ENCODE measurements at regions not wholly inside any gene's neighbourhood (a gene's known extent, or its start where the extent isn't known, plus 50 kb on each side); places are given as distances from the start of the nearest gene placed in this dataset.

DNA sequence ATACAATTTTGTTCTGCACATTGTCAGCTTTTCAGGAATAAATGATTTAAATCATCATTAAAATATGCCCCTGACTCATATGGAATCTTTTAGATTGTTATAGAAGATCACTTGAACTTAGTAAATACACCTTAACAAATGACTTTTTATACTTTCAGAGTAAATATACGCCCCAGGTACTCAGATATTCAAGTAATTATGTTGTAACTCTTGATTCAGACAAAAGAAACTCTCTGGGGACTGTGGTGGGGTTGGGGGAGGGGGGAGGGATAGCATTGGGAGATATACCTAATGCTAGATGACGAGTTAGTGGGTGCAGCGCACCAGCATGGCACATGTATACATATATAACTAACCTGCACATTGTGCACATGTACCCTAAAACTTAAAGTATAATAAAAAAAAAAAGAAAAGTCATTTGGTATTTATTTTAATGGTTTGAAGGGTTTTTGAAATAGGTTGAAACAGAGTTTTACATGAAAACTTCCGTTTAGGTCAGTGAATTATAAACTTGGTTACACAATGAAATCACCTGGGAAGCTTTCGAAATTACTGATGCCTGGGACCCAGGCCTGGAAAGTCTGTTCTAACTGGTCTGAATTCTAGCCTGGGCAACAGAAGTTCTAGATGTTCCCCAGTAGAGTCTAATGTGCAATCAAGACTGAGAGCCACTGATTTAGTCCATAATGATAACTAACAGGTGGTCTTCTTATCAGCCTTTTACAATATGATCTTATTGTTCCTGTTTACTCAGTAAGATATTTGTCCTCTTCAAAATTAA lies 320.5 kb upstream of the NR5A2 start:
- in situ Hi-C loops (cut with HindIII; ENCODE audit: low sequenced_read_pairs), result no loop called here

DNA sequence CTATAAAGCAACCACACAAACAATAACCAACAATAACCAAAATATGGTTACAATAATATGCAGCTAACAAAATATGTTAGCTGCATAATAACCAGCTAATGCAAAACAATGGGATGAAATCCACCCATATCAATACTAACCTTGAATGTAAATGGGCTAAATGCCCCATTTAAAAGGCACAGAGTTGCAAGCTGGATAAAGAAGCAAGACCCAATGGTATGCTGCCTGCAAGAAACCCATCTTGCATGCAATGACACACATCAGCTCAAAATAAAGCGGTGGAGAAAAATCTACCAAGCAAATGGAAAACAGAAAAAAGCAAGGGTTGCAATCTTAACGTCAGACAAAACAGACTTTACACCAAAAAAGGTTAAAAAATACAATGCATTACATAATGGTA lies 316.5 kb upstream of the NR5A2 start:
- in situ Hi-C loops (cut with HindIII; ENCODE audit: low sequenced_read_pairs), result no loop called here

DNA sequence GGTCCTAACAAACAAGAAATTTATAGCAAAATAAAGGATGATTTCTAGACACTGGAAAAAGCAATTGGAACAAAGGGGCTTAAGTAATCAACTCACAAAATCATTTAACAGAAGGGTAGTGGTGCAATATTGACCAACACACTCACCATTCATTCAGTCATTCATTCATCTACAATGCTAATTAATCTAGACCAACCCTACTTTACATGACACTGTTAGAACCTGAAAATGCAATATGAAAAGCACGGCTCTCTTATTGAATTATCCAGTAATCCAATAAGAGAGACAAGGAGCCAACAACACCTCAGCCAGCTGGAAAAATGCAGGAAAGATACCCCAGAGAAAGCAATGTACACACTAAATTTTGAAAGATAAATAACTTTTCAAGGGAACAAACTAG lies 310.8 kb upstream of the NR5A2 start:
- in situ Hi-C loops (cut with HindIII; ENCODE audit: low sequenced_read_pairs), result no loop called here

- in situ Hi-C loops (cut with HindIII; ENCODE audit: low sequenced_read_pairs), result no loop called here
These were observed 308.2 kb upstream of the NR5A2 start for GRCh38 chr1:199719156-199719842.

DNA sequence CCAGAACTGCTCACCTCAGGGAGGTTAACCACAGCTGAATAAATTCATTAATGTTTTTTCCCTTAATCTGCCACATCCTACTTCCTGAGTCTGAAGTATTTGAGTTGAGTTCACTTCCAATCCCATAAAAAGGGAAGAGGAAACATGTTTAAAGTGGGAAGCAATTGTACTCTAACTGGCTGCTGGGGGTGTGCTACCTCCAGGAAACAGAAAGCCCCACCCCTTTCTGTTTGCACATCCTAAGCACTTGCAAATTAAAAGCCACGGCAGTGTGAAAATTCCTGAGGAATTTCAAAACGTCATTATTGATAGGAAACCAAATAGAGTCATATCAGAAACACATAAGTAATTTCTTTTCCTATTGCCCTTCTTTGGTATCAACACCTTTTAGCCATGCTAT lies 307.0 kb upstream of the NR5A2 start:
- in situ Hi-C loops (cut with HindIII; ENCODE audit: low sequenced_read_pairs), result no loop called here

GRCh38 chr1:199721001-199721400 lies 306.5 kb upstream of the NR5A2 start:
- in situ Hi-C loops (cut with HindIII; ENCODE audit: low sequenced_read_pairs), result no loop called here

GRCh38 chr1:199723250-199723956 lies 304.1 kb upstream of the NR5A2 start:
- in situ Hi-C loops (cut with HindIII; ENCODE audit: low sequenced_read_pairs), result no loop called here

DNA sequence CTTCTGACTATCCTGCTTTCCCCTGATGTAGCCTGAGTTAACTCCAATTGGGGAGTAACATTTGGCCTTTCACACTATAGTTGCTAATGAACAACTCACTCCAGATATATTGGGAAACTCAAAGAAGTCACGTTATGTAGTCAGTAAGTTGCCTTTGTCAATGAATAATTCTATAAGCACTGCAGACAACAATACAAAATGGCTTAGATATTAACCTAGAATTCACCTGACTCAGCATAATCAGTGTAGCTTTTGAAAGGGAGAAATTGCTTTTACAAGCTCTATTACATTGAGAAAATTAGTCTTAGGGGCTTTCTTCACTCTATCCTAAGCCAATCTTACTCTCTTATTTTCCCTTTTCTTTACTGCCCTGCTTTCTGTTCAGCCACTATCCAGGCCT lies 303.5 kb upstream of the NR5A2 start:
- in situ Hi-C loops (cut with HindIII; ENCODE audit: low sequenced_read_pairs), result no loop called here

- in situ Hi-C loops (cut with HindIII; ENCODE audit: low sequenced_read_pairs), result no loop called here
These were observed 302.4 kb upstream of the NR5A2 start for GRCh38 chr1:199725002-199725565.

DNA sequence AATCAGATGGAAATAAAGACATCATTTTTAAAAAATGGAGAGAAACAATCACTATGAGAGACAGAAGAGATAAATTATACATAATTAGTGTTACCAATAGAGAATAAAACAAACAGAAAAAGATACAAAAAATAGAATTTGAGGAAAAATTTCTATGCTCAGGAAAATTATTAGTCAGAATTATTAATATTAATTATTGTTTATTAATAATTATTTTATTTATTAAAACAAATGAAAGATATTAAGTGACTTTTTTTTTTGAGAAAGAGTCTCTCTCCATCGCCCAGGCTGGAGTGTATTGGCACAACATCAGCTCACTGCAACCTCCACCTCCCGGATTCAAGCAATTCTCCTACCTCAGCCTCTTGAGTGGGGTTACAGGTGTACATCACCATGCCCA lies 299.8 kb upstream of the NR5A2 start:
- in situ Hi-C loops (cut with HindIII; ENCODE audit: low sequenced_read_pairs), result no loop called here

GRCh38 chr1:199728345-199728744 lies 299.2 kb upstream of the NR5A2 start:
- in situ Hi-C loops (cut with HindIII; ENCODE audit: low sequenced_read_pairs), result no loop called here

GRCh38 chr1:199733125-199733524 lies 294.4 kb upstream of the NR5A2 start:
- in situ Hi-C loops (cut with HindIII; ENCODE audit: low sequenced_read_pairs), result no loop called here

DNA sequence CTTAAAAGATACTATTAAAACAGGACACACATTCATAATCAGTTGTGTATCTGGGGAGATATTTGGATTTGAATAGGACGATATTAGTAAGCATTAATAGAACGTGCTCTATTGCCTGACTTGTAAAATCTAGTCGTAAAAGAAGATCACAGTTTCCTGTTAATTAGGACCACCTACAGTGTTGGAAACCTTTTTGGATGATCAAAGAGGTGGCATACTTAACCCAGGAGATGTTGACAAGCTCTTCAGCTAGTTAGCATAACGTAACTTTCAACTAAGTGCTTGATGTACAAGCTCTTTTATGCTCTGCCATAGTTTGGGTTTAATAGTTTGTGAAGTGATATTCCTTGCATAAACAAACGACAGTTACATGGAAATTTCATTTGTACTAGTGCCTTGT lies 293.3 kb upstream of the NR5A2 start:
- in situ Hi-C loops (cut with HindIII; ENCODE audit: low sequenced_read_pairs), result no loop called here

DNA sequence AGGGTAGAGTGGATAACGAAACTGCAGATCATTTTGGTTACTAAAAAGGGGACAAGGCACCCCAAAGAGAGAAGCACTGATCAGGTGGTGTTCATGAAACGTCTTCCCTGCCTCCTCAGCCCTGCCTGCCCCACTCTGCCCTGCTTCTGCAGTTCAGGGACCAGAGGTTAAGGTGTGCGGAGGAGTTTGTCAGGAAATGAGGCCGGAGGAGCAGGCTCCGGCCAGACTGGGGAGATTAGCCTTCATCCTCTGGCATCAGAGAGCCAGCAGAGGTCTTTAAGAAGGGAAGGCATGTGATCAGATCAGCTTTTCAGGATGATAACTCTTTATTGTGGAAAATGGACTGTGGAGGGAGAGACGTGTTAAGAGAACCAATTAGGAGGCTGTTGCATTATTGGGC lies 291.9 kb upstream of the NR5A2 start:
- in situ Hi-C loops (cut with HindIII; ENCODE audit: low sequenced_read_pairs), result no loop called here

- in situ Hi-C loops (cut with HindIII; ENCODE audit: low sequenced_read_pairs), result no loop called here
These were observed 290.9 kb upstream of the NR5A2 start for GRCh38 chr1:199736646-199737045.

DNA sequence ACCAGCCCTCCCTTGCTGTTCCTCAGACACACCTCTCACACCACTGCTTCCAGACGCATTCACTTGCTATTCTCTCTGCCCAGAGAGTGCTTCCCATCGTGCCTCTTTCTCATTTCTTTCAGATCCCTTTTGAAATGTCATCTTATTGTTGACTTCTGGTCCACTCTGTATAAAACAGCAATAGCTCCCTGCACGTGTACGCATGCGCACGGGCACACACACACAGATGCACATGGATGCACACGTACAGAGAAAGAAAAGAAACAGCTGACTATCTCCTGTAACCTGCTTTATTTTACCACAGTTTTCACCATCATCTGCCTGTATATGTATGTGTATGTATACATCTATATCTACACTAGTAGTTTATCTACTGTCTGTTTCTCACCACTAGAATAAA lies 285.9 kb upstream of the NR5A2 start:
- in situ Hi-C loops (cut with HindIII; ENCODE audit: low sequenced_read_pairs), result no loop called here

GRCh38 chr1:199742547-199742946 lies 285.0 kb upstream of the NR5A2 start:
- in situ Hi-C loops (cut with HindIII; ENCODE audit: low sequenced_read_pairs), result no loop called here

DNA sequence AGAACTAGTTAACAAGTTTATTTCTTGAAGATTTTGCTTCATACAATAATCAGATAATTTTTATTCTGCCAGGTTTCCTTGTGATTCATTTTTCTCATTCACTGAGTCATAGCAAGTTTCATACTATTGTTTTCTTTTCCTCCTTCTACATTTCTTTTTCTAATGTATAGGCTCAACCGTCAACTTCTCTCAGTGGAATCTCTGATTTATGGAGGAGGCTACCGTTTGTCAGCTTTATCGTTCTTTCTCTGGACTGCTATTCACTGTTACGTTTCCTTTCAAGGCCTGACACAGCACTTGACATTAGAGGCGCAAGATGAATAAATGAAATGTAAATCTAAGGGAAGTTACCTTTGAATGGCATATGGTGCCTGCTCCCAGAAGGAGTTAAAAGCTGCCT lies 284.3 kb upstream of the NR5A2 start:
- in situ Hi-C loops (cut with HindIII; ENCODE audit: low sequenced_read_pairs), result no loop called here

GRCh38 chr1:199746666-199747384 lies 280.7 kb upstream of the NR5A2 start:
- in situ Hi-C loops (cut with HindIII; ENCODE audit: low sequenced_read_pairs), result no loop called here

GRCh38 chr1:199747984-199748383 lies 279.5 kb upstream of the NR5A2 start:
- in situ Hi-C loops (cut with HindIII; ENCODE audit: low sequenced_read_pairs), result no loop called here

GRCh38 chr1:199751506-199751905 lies 276.0 kb upstream of the NR5A2 start:
- in situ Hi-C loops (cut with HindIII; ENCODE audit: low sequenced_read_pairs), result no loop called here
